B cell (primary cell): ENCODE measurements at regions not wholly inside any gene's neighbourhood (a gene's known extent, or its start where the extent isn't known, plus 50 kb on each side); places are given as distances from the start of the nearest gene placed in this dataset.

ENCODE experiments used
- ATAC-seq: fragments of 200-7000 bp; cut with Tn5 transposase; one replicate; pipeline ENCODE4 v1.10.0; 2021; ENCODE audit warnings: low read depth, mild to moderate bottlenecking, moderate number of reproducible peaks, moderate library complexity
- CTCF ChIA-PET: fragments of 350-600 bp; sonication (Branson Sonifier 250); formaldehyde crosslinking; loops from one replicate; lab custom pipeline; 2021; ENCODE audit warnings: antibody characterized with exemption, inconsistent platforms; lab: Charles Lee
- POLR2A ChIA-PET: fragments of 350-600 bp; sonication (Branson Sonifier 250); formaldehyde crosslinking; loops from one replicate; lab custom pipeline; 2021; ENCODE audit warnings: antibody characterized with exemption; lab: Charles Lee
- DNase-seq: peaks from one replicate; pipeline ENCODE4 v3.0.0; 2013
- H2AFZ ChIP-seq: 2 replicates; pipeline ENCODE4 v1.6.1; 2012; ENCODE audit warnings: mild to moderate bottlenecking, low read depth, low read length; ENCODE audit not compliant: insufficient read depth, poor library complexity, severe bottlenecking
- H3K27ac ChIP-seq, 2 donors: 1 replicate in 1 of 2; 2 replicates in 1 of 2; pipeline ENCODE4 v1.5.1; 2012 to 2013; ENCODE audit warnings: low read length in 2 of 2, mild to moderate bottlenecking in 2 of 2, moderate library complexity in 1 of 2
- H3K27me3 ChIP-seq, 4 experiments: fragments of 200-600 bp in 1 of 4; sonication (generic) in 1 of 4; replicated peaks in 1 of 4; 1 replicate in 2 of 4; 2 replicates in 2 of 4; pipeline versions ENCODE4 v1.6.1 to v1.7.0; 2013 to 2016; ENCODE audit warnings: low read length in 3 of 4, mild to moderate bottlenecking in 2 of 4, mixed read lengths in 1 of 4, moderate library complexity in 1 of 4; ENCODE audit not compliant: insufficient read depth in 4 of 4, control insufficient read depth in 3 of 4; ENCODE audit errors: control extremely low read depth in 1 of 4
- H3K36me3 ChIP-seq, 2 experiments: replicated peaks in 1 of 2; 1 replicate in 1 of 2; 2 replicates in 1 of 2; pipeline versions ENCODE4 v1.6.1 to v1.7.1; 2013; ENCODE audit warnings: low read length in 1 of 2; ENCODE audit not compliant: insufficient read depth in 2 of 2, control insufficient read depth in 1 of 2; ENCODE audit errors: control extremely low read depth in 1 of 2, extremely low read depth in 1 of 2
- H3K4me1 ChIP-seq, 2 donors: fragments of 200-600 bp in 1 of 2; sonication (generic) in 1 of 2; 1 replicate in 1 of 2; 2 replicates in 1 of 2; pipeline versions ENCODE4 v1.5.1 to v1.6.1; 2013 to 2017; ENCODE audit warnings: low read length in 2 of 2; ENCODE audit not compliant: control insufficient read depth in 2 of 2, insufficient read depth in 2 of 2
- H3K4me2 ChIP-seq: replicated peaks from 2 replicates; pipeline ENCODE3; 2012; ENCODE audit warnings: mild to moderate bottlenecking, low read depth, low read length; ENCODE audit not compliant: poor library complexity, severe bottlenecking
- H3K4me3 ChIP-seq, 5 experiments: fragments of 200-600 bp in 1 of 5; sonication (generic) in 1 of 5; 1 replicate in 3 of 5; 2 replicates in 2 of 5; pipeline versions ENCODE4 v1.5.1 to v1.7.0; 2011 to 2016; ENCODE audit warnings: low read length in 4 of 5, mild to moderate bottlenecking in 4 of 5, low read depth in 2 of 5, control low read depth in 1 of 5, moderate library complexity in 1 of 5; ENCODE audit not compliant: insufficient read depth in 1 of 5; ENCODE audit errors: control extremely low read depth in 1 of 5, extremely low read depth in 1 of 5
- H3K79me2 ChIP-seq: fragments of 200-600 bp; sonication (generic); one replicate; pipeline ENCODE4 v1.6.0; 2016; ENCODE audit warnings: low read length; ENCODE audit not compliant: control insufficient read depth, insufficient read depth
- H3K9ac ChIP-seq: fragments of 200-600 bp; sonication (generic); 2 replicates; pipeline ENCODE4 v1.6.1; 2017; ENCODE audit warnings: mild to moderate bottlenecking, low read length, moderate library complexity
- H3K9me3 ChIP-seq, 3 donors: one replicate each; pipeline versions ENCODE4 v1.6.1 to v1.7.1; 2013; ENCODE audit warnings: low read length in 2 of 3; ENCODE audit not compliant: control insufficient read depth in 2 of 3, insufficient read depth in 1 of 3; ENCODE audit errors: control extremely low read depth in 1 of 3
- H4K20me1 ChIP-seq: 2 replicates; pipeline ENCODE4 v1.6.0; 2012; ENCODE audit warnings: mild to moderate bottlenecking, low read length; ENCODE audit not compliant: insufficient read depth, control insufficient read depth, poor library complexity, severe bottlenecking
- H3K27ac Mint-ChIP-seq: one replicate; pipeline ENCODE4 v1.8.0; 2021; ENCODE audit warnings: mixed read lengths
- H3K27me3 Mint-ChIP-seq: one replicate; pipeline ENCODE4 v1.8.0; 2021; ENCODE audit warnings: mixed read lengths
- H3K4me1 Mint-ChIP-seq: one replicate; pipeline ENCODE4 v1.8.0; 2021; ENCODE audit warnings: mixed read lengths
- H3K4me3 Mint-ChIP-seq: one replicate; pipeline ENCODE4 v1.8.0; 2021; ENCODE audit warnings: mixed read lengths
- H3K9me3 Mint-ChIP-seq: one replicate; pipeline ENCODE4 v1.8.0; 2022; ENCODE audit warnings: mixed read lengths; ENCODE audit not compliant: insufficient read depth
- CTCF ChIP-seq: fragments of 200-600 bp; IDR thresholded peaks from one replicate; pipeline ENCODE4 v1.8.0; 2022; ENCODE audit warnings: antibody characterized with exemption, mild to moderate bottlenecking
- EZH2 ChIP-seq: IDR thresholded peaks from 2 replicates; pipeline ENCODE4 v1.6.1; 2012; ENCODE audit warnings: borderline replicate concordance, low read depth, mild to moderate bottlenecking, moderate library complexity, low read length; ENCODE audit not compliant: insufficient read depth, poor library complexity, severe bottlenecking
- WGBS: methylation state at CpG from one replicate; pipeline ENCODE4 v1.1.5; 2013; ENCODE audit warnings: missing lambda C conversion rate; ENCODE audit not compliant: insufficient coverage; 5-methylcytosine and 5-hydroxymethylcytosine counted together
- intact Hi-C: fragments of 100-400 bp; cut with micrococcal nuclease; formaldehyde crosslinking; loops from one replicate; pipeline ENCODE4 v1.10.0; 2022

GRCh38 chr7:11247545-11247944 lies 273.9 kb downstream of the PHF14 start:
- Histone ChIP-seq H3K79me2 (no peaks in the 10 kb centered on the region), H4K20me1 (no peaks in the 10 kb centered on the region), H3K4me2 (no peak overlapping the region), H3K27ac (no peak overlapping the region), H3K4me3 (no peak overlapping the region), H2AFZ (no peak overlapping the region), H3K9ac (no peak overlapping the region), H3K36me3 (no peaks in the 10 kb centered on the region), H3K4me1 (no peaks in the 10 kb centered on the region), H3K27me3 (no peaks in the 10 kb centered on the region), H3K9me3 (no peaks in the 10 kb centered on the region)
- peaks cover 3% of the 10 kb centered on the region for H3K27me3 Mint-ChIP-seq
- DNase-seq (no peak), ATAC-seq (no peak)
- no peak overlapping the region for H3K27ac Mint-ChIP-seq
- intact Hi-C loops = no loop called here
- CTCF ChIA-PET = no interaction called here
- TF ChIP-seq EZH2 (no peak), CTCF (no peak)
- H3K9me3 Mint-ChIP-seq = no peaks in the 10 kb centered on the region
- H3K4me3 Mint-ChIP-seq = no peak overlapping the region
- WGBS = no CpG with 5 or more reads among the region's 1 CpG
- H3K4me1 Mint-ChIP-seq = no peaks in the 10 kb centered on the region
- POLR2A ChIA-PET = no interaction called here

GRCh38 chr7:11251436-11251835 lies 277.8 kb downstream of the PHF14 start:
- no peak overlapping the region for H3K27ac ChIP-seq
- H3K79me2 ChIP-seq = no peaks in the 10 kb centered on the region
- Mint-ChIP-seq H3K27me3 (peaks cover 3% of the 10 kb centered on the region), H3K4me3 (no peak overlapping the region), H3K9me3 (no peaks in the 10 kb centered on the region), H3K4me1 (no peaks in the 10 kb centered on the region), H3K27ac (no peak overlapping the region)
- H3K4me2 ChIP-seq = no peak overlapping the region
- no peak overlapping the region for H2AFZ ChIP-seq
- H3K27me3 ChIP-seq = no peaks in the 10 kb centered on the region
- H3K9me3 ChIP-seq = no peaks in the 10 kb centered on the region
- H3K4me1 ChIP-seq = no peaks in the 10 kb centered on the region
- no peak for TF ChIP-seq CTCF
- no peak for TF ChIP-seq EZH2
- WGBS = no CpG with 5 or more reads among the region's 2 CpGs
- H3K4me3 ChIP-seq = no peak overlapping the region
- no peaks in the 10 kb centered on the region for H3K36me3 ChIP-seq
- intact Hi-C loops = no loop called here
- CTCF ChIA-PET = no interaction called here
- H3K9ac ChIP-seq = no peak overlapping the region
- H4K20me1 ChIP-seq = no peaks in the 10 kb centered on the region
- ATAC-seq (no peak), DNase-seq (no peak)
- POLR2A ChIA-PET = no interaction called here
